ENCODE measurements at regions not wholly inside any gene's neighbourhood (a gene's known extent, or its start where the extent isn't known, plus 50 kb on each side); places are given as distances from the start of the nearest gene placed in this dataset.

GRCh38 chr18:10025711-10026670 is 112.2 kb downstream of the VAPA start:
- H3K9me3 ChIP-seq (ENCODE audit: severe bottlenecking): no peaks in the 10 kb centered on the region
- TF ChIP-seq, protein P1, sequence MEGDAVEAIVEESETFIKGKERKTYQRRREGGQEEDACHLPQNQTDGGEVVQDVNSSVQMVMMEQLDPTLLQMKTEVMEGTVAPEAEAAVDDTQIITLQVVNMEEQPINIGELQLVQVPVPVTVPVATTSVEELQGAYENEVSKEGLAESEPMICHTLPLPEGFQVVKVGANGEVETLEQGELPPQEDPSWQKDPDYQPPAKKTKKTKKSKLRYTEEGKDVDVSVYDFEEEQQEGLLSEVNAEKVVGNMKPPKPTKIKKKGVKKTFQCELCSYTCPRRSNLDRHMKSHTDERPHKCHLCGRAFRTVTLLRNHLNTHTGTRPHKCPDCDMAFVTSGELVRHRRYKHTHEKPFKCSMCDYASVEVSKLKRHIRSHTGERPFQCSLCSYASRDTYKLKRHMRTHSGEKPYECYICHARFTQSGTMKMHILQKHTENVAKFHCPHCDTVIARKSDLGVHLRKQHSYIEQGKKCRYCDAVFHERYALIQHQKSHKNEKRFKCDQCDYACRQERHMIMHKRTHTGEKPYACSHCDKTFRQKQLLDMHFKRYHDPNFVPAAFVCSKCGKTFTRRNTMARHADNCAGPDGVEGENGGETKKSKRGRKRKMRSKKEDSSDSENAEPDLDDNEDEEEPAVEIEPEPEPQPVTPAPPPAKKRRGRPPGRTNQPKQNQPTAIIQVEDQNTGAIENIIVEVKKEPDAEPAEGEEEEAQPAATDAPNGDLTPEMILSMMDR (IDR thresholded peaks at IDR 0.05; ENCODE audit: poor library complexity, severe bottlenecking): no peak
- no peak overlapping the region for H3K4me3 ChIP-seq (ENCODE audit: severe bottlenecking)
- H3K36me3 ChIP-seq (ENCODE audit: low read depth): no peaks in the 10 kb centered on the region
- H3K4me1 ChIP-seq (ENCODE audit: insufficient read depth, poor library complexity, severe bottlenecking): no peaks in the 10 kb centered on the region
- DNase-seq (ENCODE audit: low spot score) (no peak), ATAC-seq (ENCODE audit: low read depth) (no peak)
- H3K27me3 ChIP-seq (ENCODE audit: insufficient read depth, poor library complexity, severe bottlenecking): no peaks in the 10 kb centered on the region
- H3K27ac ChIP-seq (ENCODE audit: poor library complexity, severe bottlenecking): no peak overlapping the region

GRCh38 chr18:10027031-10027430 is 113.2 kb downstream of the VAPA start:
- DNase-seq (ENCODE audit: low spot score): no peak
- Histone ChIP-seq H3K36me3 (ENCODE audit: low read depth) (no peaks in the 10 kb centered on the region), H3K27me3 (ENCODE audit: insufficient read depth, poor library complexity, severe bottlenecking) (no peaks in the 10 kb centered on the region), H3K4me1 (ENCODE audit: insufficient read depth, poor library complexity, severe bottlenecking) (no peaks in the 10 kb centered on the region), H3K27ac (ENCODE audit: poor library complexity, severe bottlenecking) (no peak overlapping the region), H3K4me3 (ENCODE audit: severe bottlenecking) (no peak overlapping the region), H3K9me3 (ENCODE audit: severe bottlenecking) (no peaks in the 10 kb centered on the region)
- TF ChIP-seq, protein P1 (IDR thresholded peaks at IDR 0.05; ENCODE audit: poor library complexity, severe bottlenecking): no peak
- ATAC-seq (ENCODE audit: low read depth): no peak

GRCh38 chr18:10027461-10027860 is 113.6 kb downstream of the VAPA start:
- Histone ChIP-seq H3K27ac (ENCODE audit: poor library complexity, severe bottlenecking) (no peak overlapping the region), H3K4me3 (ENCODE audit: severe bottlenecking) (no peak overlapping the region)

DNA sequence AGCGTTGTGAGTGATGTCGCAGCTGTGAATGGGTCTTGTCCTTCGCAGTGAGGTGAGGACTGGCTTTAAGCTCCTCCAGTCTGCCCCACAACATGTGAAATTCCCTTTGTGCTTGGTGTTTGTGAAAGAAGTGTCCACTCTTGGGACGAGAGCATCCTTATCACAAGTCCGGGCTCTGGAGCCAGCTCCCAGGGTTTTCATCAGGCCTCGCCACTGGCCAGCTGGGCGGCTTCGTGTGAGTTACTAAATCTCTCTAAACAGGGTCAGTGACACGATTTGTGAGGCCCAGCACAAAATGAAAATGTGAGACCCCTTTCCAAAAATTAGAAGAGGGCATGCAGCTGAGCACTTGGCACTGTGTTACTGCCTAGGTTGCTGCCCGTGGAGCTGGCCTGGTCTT is 115.9 kb downstream of the VAPA start:
- H3K27me3 ChIP-seq (ENCODE audit: insufficient read depth, poor library complexity, severe bottlenecking): no peaks in the 10 kb centered on the region
- ATAC-seq (ENCODE audit: low read depth): no peak

More at GRCh38 chr18:10027461-10027860, 113.6 kb downstream of the VAPA start:
- H3K36me3 ChIP-seq (ENCODE audit: low read depth): no peaks in the 10 kb centered on the region
- ATAC-seq (ENCODE audit: low read depth) (no peak), DNase-seq (ENCODE audit: low spot score) (no peak)
- no peaks in the 10 kb centered on the region for H3K9me3 ChIP-seq (ENCODE audit: severe bottlenecking)
- TF ChIP-seq, protein P1 (IDR thresholded peaks at IDR 0.05; ENCODE audit: poor library complexity, severe bottlenecking): no peak
- H3K27me3 ChIP-seq (ENCODE audit: insufficient read depth, poor library complexity, severe bottlenecking): no peaks in the 10 kb centered on the region
- H3K4me1 ChIP-seq (ENCODE audit: insufficient read depth, poor library complexity, severe bottlenecking): no peaks in the 10 kb centered on the region

More for the DNA sequence above, 115.9 kb downstream of the VAPA start:
- peaks cover 3% of the 10 kb centered on the region for H3K4me1 ChIP-seq (ENCODE audit: insufficient read depth, poor library complexity, severe bottlenecking)
- H3K27ac ChIP-seq (ENCODE audit: poor library complexity, severe bottlenecking): no peak overlapping the region
- TF ChIP-seq, protein P1 (IDR thresholded peaks at IDR 0.05; ENCODE audit: poor library complexity, severe bottlenecking): no peak
- no peaks in the 10 kb centered on the region for H3K36me3 ChIP-seq (ENCODE audit: low read depth)
- DNase-seq (ENCODE audit: low spot score): no peak
- no peak overlapping the region for H3K4me3 ChIP-seq (ENCODE audit: severe bottlenecking)
- no peaks in the 10 kb centered on the region for H3K9me3 ChIP-seq (ENCODE audit: severe bottlenecking)

All from RWPE2 (cell line).